Liver (tissue), 8 donors: ENCODE measurements at regions not wholly inside any gene's neighbourhood (a gene's known extent, or its start where the extent isn't known, plus 50 kb on each side); places are given as distances from the start of the nearest gene placed in this dataset.

Experiments used
- DNase-seq: peaks from one replicate; pipeline ENCODE4 v3.0.0-alpha.2; 2017; ENCODE audit warnings: low spot score
- H3K27ac ChIP-seq, 2 donors: one replicate each; pipeline ENCODE4 v1.7.0; 2013; ENCODE audit warnings: inconsistent platforms in 2 of 2, low read length in 2 of 2, control low read depth in 1 of 2, low read depth in 1 of 2, mild to moderate bottlenecking in 1 of 2
- H3K27me3 ChIP-seq, 4 donors: one replicate each; pipeline versions ENCODE4 v1.6.1 to v1.7.0; 2013; ENCODE audit warnings: low read length in 3 of 4, inconsistent platforms in 1 of 4, mild to moderate bottlenecking in 1 of 4, moderate library complexity in 1 of 4; ENCODE audit not compliant: control insufficient read depth in 4 of 4, insufficient read depth in 4 of 4
- H3K36me3 ChIP-seq, 4 donors: one replicate each; pipeline versions ENCODE4 v1.6.1 to v1.7.0; 2013; ENCODE audit warnings: low read length in 3 of 4, mild to moderate bottlenecking in 3 of 4, low read depth in 1 of 4, moderate library complexity in 1 of 4; ENCODE audit not compliant: control insufficient read depth in 4 of 4, insufficient read depth in 3 of 4
- H3K4me1 ChIP-seq, 4 donors: one replicate each; pipeline versions ENCODE4 v1.6.1 to v1.7.0; 2013; ENCODE audit warnings: low read length in 3 of 4, mild to moderate bottlenecking in 3 of 4, moderate library complexity in 1 of 4; ENCODE audit not compliant: control insufficient read depth in 4 of 4, insufficient read depth in 4 of 4
- H3K4me3 ChIP-seq, 3 donors: one replicate each; pipeline versions ENCODE4 v1.6.1 to v1.7.0; 2013; ENCODE audit warnings: low read length in 3 of 3, control low read depth in 1 of 3, low read depth in 1 of 3, mild to moderate bottlenecking in 1 of 3
- H3K9ac ChIP-seq, 2 donors: one replicate each; pipeline ENCODE4 v1.7.0; 2013; ENCODE audit warnings: low read length in 2 of 2, mild to moderate bottlenecking in 2 of 2, moderate library complexity in 2 of 2, control low read depth in 1 of 2, low read depth in 1 of 2
- H3K9me3 ChIP-seq, 4 donors: one replicate each; pipeline versions ENCODE4 v1.6.1 to v1.7.0; 2013; ENCODE audit warnings: low read length in 3 of 4; ENCODE audit not compliant: control insufficient read depth in 4 of 4
- EGR1 ChIP-seq, 2 donors: IDR thresholded peaks; 2 replicates each; pipeline ENCODE4 v1.6.1; 2016 to 2018; ENCODE audit warnings: antibody characterized with exemption in 2 of 2, low read depth in 2 of 2
- FOXA1 ChIP-seq: IDR thresholded peaks from 2 replicates; pipeline ENCODE4 v1.6.1; 2016; ENCODE audit warnings: antibody characterized with exemption
- FOXA2 ChIP-seq: IDR thresholded peaks from 2 replicates; pipeline ENCODE4 v1.6.1; 2016; ENCODE audit warnings: antibody characterized with exemption
- GABPA ChIP-seq, 2 donors: IDR thresholded peaks in 1 of 2; conservative IDR thresholded peaks in 1 of 2; 2 replicates each; pipeline ENCODE4 v1.6.1; 2016; ENCODE audit warnings: antibody characterized with exemption in 2 of 2, mild to moderate bottlenecking in 1 of 2, moderate library complexity in 1 of 2
- HNF4A ChIP-seq, 2 donors: conservative IDR thresholded peaks; 2 replicates each; pipeline ENCODE4 v1.6.1; 2016; ENCODE audit warnings: antibody characterized with exemption in 2 of 2, mild to moderate bottlenecking in 2 of 2
- HNF4G ChIP-seq: IDR thresholded peaks from 2 replicates; pipeline ENCODE4 v1.6.1; 2016; ENCODE audit warnings: antibody characterized with exemption
- JUND ChIP-seq, 2 donors: IDR thresholded peaks; 2 replicates each; pipeline ENCODE4 v1.6.1; 2016; ENCODE audit warnings: antibody characterized with exemption in 2 of 2
- NR2F2 ChIP-seq: IDR thresholded peaks from 2 replicates; pipeline ENCODE4 v1.6.1; 2016; ENCODE audit warnings: antibody characterized with exemption
- RAD21 ChIP-seq, 2 donors: IDR thresholded peaks; 2 replicates each; pipeline ENCODE4 v1.6.1; 2016; ENCODE audit warnings: antibody characterized with exemption in 2 of 2, mild to moderate bottlenecking in 2 of 2
- RXRA ChIP-seq, 2 donors: IDR thresholded peaks; 2 replicates each; pipeline ENCODE4 v1.6.1; 2017 to 2018; ENCODE audit warnings: antibody characterized with exemption in 2 of 2, mild to moderate bottlenecking in 1 of 2
- SP1 ChIP-seq: IDR thresholded peaks from 2 replicates; pipeline ENCODE4 v1.6.1; 2018; ENCODE audit warnings: antibody characterized with exemption, mild to moderate bottlenecking
- TAF1 ChIP-seq: conservative IDR thresholded peaks from 2 replicates; pipeline ENCODE4 v1.6.1; 2016; ENCODE audit warnings: antibody characterized with exemption, mild to moderate bottlenecking
- YY1 ChIP-seq: IDR thresholded peaks from 2 replicates; pipeline ENCODE4 v1.6.1; 2016; ENCODE audit warnings: antibody characterized with exemption, mild to moderate bottlenecking
- WGBS: extraction: QIAGEN DNeasy Blood & Tissue Kit; methylation state at CpG from one replicate; pipeline ENCODE4 v1.1.7; 2013; 5-methylcytosine and 5-hydroxymethylcytosine counted together
- TF ChIP-seq, protein P1 (sequence below): IDR thresholded peaks from 2 replicates; pipeline ENCODE4 v1.6.1; 2016; ENCODE audit warnings: antibody characterized with exemption
- TF ChIP-seq, protein P2 (sequence below): fragments of 150-350 bp; IDR thresholded peaks from 2 replicates; pipeline ENCODE4 v1.5.1; 2017; ENCODE audit warnings: improper control_type of control experiment, low read depth, low read length; ENCODE audit not compliant: missing input control
- TF ChIP-seq, protein P3 (sequence below): IDR thresholded peaks from 2 replicates; pipeline ENCODE4 v1.6.1; 2016; ENCODE audit warnings: antibody characterized with exemption
- TF ChIP-seq, protein P4 (sequence below): IDR thresholded peaks from 2 replicates; pipeline ENCODE4 v1.6.1; 2016; ENCODE audit warnings: antibody characterized with exemption, mild to moderate bottlenecking
- TF ChIP-seq, protein P5 (sequence below): IDR thresholded peaks from 2 replicates; pipeline ENCODE4 v1.6.1; 2016; ENCODE audit warnings: antibody characterized with exemption
- donor health status: healthy.
- donor health status: healthy.
- donor health status: healthy.
- donor health status: healthy.
- donor health status: healthy.

DNA sequence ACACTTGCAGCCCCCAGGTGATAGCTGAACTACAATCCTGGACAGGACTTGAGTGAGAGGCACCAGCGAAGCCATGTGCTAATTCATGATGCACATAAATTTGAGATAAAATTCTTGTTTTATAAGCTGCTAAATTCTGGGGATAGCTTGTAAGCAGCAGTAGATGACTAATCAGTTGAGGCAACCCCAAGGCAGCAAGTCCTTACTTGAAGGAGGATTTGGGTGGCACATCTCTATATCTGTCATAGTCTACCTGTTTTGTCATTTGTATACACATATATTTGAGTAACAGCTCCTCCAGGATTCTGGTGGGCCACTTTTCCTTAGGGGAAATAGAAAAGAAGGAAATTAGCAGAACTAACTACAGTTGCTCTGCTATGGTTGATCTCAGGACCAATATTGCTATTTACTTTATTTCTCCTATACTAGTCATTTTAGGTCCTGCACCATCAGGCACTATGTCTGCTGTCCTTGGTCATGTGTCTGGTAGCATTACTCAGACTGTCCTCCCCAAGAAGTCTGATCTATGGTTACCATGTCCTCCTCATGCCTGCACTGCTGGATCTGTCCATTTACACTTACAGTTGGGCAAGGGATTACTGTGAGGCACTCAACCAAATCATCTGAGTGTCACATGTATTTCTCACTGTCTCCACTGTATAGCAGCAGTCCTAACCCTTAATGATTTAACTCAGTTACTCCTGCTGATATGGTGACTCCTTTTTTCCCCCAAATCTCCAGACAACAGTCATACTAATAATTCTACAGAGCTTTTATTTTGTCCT lies 436.0 kb upstream of the CWC22 start:
- Histone ChIP-seq H3K4me3 (no peak overlapping the region), H3K36me3 (no peaks in the 10 kb centered on the region), H3K27me3 (no peaks in the 10 kb centered on the region), H3K27ac (no peak overlapping the region), H3K4me1 (no peaks in the 10 kb centered on the region), H3K9me3 (no peaks in the 10 kb centered on the region), H3K9ac (no peak overlapping the region)
- no peak for TF ChIP-seq RAD21 (IDR thresholded peaks at IDR 0.05)
- TF ChIP-seq JUND (IDR thresholded peaks at IDR 0.05): no peak
- TF ChIP-seq, protein P1, sequence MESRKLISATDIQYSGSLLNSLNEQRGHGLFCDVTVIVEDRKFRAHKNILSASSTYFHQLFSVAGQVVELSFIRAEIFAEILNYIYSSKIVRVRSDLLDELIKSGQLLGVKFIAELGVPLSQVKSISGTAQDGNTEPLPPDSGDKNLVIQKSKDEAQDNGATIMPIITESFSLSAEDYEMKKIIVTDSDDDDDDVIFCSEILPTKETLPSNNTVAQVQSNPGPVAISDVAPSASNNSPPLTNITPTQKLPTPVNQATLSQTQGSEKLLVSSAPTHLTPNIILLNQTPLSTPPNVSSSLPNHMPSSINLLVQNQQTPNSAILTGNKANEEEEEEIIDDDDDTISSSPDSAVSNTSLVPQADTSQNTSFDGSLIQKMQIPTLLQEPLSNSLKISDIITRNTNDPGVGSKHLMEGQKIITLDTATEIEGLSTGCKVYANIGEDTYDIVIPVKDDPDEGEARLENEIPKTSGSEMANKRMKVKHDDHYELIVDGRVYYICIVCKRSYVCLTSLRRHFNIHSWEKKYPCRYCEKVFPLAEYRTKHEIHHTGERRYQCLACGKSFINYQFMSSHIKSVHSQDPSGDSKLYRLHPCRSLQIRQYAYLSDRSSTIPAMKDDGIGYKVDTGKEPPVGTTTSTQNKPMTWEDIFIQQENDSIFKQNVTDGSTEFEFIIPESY: no peak
- TF ChIP-seq YY1: no peak
- TF ChIP-seq TAF1: no peak
- TF ChIP-seq, protein P2, sequence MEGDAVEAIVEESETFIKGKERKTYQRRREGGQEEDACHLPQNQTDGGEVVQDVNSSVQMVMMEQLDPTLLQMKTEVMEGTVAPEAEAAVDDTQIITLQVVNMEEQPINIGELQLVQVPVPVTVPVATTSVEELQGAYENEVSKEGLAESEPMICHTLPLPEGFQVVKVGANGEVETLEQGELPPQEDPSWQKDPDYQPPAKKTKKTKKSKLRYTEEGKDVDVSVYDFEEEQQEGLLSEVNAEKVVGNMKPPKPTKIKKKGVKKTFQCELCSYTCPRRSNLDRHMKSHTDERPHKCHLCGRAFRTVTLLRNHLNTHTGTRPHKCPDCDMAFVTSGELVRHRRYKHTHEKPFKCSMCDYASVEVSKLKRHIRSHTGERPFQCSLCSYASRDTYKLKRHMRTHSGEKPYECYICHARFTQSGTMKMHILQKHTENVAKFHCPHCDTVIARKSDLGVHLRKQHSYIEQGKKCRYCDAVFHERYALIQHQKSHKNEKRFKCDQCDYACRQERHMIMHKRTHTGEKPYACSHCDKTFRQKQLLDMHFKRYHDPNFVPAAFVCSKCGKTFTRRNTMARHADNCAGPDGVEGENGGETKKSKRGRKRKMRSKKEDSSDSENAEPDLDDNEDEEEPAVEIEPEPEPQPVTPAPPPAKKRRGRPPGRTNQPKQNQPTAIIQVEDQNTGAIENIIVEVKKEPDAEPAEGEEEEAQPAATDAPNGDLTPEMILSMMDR: no peak
- TF ChIP-seq, protein P3, sequence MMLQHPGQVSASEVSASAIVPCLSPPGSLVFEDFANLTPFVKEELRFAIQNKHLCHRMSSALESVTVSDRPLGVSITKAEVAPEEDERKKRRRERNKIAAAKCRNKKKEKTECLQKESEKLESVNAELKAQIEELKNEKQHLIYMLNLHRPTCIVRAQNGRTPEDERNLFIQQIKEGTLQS: no peak
- TF ChIP-seq EGR1 (IDR thresholded peaks at IDR 0.05; ENCODE audit: low read depth in 2 of 2): no peak
- no peak for TF ChIP-seq HNF4A (conservative IDR thresholded peaks at IDR 0.05)
- TF ChIP-seq, protein P4, sequence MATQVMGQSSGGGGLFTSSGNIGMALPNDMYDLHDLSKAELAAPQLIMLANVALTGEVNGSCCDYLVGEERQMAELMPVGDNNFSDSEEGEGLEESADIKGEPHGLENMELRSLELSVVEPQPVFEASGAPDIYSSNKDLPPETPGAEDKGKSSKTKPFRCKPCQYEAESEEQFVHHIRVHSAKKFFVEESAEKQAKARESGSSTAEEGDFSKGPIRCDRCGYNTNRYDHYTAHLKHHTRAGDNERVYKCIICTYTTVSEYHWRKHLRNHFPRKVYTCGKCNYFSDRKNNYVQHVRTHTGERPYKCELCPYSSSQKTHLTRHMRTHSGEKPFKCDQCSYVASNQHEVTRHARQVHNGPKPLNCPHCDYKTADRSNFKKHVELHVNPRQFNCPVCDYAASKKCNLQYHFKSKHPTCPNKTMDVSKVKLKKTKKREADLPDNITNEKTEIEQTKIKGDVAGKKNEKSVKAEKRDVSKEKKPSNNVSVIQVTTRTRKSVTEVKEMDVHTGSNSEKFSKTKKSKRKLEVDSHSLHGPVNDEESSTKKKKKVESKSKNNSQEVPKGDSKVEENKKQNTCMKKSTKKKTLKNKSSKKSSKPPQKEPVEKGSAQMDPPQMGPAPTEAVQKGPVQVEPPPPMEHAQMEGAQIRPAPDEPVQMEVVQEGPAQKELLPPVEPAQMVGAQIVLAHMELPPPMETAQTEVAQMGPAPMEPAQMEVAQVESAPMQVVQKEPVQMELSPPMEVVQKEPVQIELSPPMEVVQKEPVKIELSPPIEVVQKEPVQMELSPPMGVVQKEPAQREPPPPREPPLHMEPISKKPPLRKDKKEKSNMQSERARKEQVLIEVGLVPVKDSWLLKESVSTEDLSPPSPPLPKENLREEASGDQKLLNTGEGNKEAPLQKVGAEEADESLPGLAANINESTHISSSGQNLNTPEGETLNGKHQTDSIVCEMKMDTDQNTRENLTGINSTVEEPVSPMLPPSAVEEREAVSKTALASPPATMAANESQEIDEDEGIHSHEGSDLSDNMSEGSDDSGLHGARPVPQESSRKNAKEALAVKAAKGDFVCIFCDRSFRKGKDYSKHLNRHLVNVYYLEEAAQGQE: no peak
- TF ChIP-seq, protein P5, sequence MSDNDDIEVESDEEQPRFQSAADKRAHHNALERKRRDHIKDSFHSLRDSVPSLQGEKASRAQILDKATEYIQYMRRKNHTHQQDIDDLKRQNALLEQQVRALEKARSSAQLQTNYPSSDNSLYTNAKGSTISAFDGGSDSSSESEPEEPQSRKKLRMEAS: no peak
- TF ChIP-seq HNF4G: no peak
- no peak for TF ChIP-seq RXRA (IDR thresholded peaks at IDR 0.05)
- TF ChIP-seq NR2F2: no peak
- no peak for TF ChIP-seq GABPA (IDR thresholded peaks at IDR 0.05 in 1 of 2, conservative IDR thresholded peaks at IDR 0.05 in 1 of 2)
- TF ChIP-seq SP1: no peak
- TF ChIP-seq FOXA1: no peak
- TF ChIP-seq FOXA2: no peak
- no peak for DNase-seq
- 92% methylated on average over 1 of the region's 1 CpG for WGBS
